ENCODE measurements at regions not wholly inside any gene's neighbourhood (a gene's known extent, or its start where the extent isn't known, plus 50 kb on each side); places are given as distances from the start of the nearest gene placed in this dataset.
"Not testable (repeated sequence)": the region's sequence is repeated elsewhere in the genome, so short reads cannot be mapped to it uniquely, and the experiment has no call there.

DNA sequence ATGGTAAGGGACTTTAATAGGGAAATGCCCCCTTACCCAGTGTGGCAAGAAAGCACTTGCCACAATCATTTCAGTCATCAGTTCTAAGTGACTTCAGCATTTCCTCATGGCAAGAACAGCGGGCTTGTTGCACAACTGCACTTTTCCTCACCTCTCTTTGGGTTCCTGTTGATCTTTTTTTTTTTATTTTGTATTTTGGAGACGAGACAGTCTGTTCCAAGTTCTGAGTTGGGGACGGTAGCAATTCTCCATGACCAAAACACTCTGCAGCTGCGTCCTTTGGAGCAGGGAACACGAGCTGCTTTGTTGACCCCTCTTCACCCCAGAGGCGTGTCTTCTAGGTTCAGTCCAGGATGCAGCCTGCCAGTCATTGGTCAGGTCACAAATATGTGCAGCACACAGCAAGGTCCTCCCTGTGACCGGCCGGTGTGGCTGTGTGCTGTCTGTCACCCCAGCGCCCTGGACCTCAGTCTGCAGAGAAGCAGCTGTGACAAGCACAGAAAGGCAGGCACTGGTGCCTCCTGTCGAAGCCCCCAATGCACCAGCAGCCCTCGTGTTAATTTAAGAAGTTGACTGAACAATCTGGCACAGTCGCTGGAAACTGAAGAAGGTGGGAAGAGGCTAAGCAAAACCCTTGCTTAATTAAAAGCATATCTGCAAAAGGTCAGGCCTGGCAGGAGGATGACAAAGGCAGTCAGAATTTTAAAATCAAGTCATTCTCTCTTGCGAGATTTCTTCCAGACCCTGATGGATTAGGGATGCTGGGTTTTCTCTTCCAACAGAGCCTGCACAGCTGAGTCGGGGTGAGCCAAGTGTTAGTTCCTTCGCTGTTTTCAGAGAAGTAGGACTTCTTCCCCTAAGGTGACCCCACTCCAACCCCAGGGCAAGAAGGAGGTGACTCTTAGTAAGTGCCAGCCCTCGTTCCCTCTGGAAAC, 96.7 kb upstream of the COPS8 start:
- no peak overlapping the region for H3K4me3 Mint-ChIP-seq
- DNase-seq (no peak), ATAC-seq (replicated peaks in 1 of 2) (no peak)
- H3K36me3 Mint-ChIP-seq (ENCODE audit: insufficient read depth in 2 of 2), result no peaks in the 10 kb centered on the region
- no peaks in the 10 kb centered on the region for H3K4me1 Mint-ChIP-seq (ENCODE audit: low read depth)
- no peak overlapping the region for H3K27ac Mint-ChIP-seq
- H3K27me3 Mint-ChIP-seq (ENCODE audit: low read depth), result peaks cover 37% of the 10 kb centered on the region
- H3K9me3 Mint-ChIP-seq, result no peaks in the 10 kb centered on the region

DNA sequence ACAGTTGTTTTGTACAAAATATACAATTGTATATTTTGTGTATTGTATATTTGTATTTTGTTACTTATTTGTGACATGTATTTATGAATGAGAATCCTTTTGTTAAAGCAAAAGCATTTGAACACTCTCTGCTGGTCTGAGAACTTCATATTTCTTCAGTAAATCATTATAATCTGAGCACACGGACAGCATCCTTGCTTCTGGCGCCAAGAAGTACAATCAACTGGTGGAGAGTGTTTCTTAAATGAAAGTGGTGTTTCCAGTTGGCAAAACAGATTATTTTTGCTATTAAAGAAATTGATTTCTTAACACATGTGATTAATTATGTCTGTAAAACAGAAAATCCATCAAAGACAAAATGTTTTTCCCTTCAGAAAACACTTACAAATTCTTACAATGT, 95.1 kb upstream of the COPS8 start:
- H3K4me3 Mint-ChIP-seq, result no peak overlapping the region
- no peaks in the 10 kb centered on the region for H3K36me3 Mint-ChIP-seq (ENCODE audit: insufficient read depth in 2 of 2)
- no peaks in the 10 kb centered on the region for H3K4me1 Mint-ChIP-seq (ENCODE audit: low read depth)
- ATAC-seq (replicated peaks in 1 of 2) (no peak), DNase-seq (no peak)
- peaks cover 36% of the 10 kb centered on the region for H3K27me3 Mint-ChIP-seq (ENCODE audit: low read depth)
- no peaks in the 10 kb centered on the region for H3K9me3 Mint-ChIP-seq
- H3K27ac Mint-ChIP-seq, result no peak overlapping the region

DNA sequence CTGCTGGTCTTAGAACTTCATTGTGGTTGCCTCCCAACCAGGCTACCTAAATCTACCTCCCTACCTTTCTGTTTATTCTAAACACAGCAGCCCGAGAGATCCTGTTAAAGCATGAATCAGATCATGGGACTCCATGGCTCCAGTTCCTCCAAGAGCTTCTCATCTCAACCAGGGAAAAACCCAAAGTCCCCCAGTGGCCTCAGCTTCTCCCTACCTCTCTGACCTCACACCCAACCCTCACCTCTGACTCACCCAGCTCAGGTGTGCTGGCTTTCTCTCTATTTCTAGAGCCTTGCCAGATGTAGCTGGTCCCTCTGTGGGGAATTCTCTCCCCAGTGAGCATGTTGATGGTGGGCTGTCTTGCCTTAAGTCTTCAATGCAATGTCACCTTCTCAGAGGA, 93.8 kb upstream of the COPS8 start:
- Mint-ChIP-seq H3K27ac (no peak overlapping the region), H3K4me1 (ENCODE audit: low read depth) (no peaks in the 10 kb centered on the region), H3K36me3 (ENCODE audit: insufficient read depth in 2 of 2) (no peaks in the 10 kb centered on the region), H3K4me3 (no peak overlapping the region), H3K9me3 (no peaks in the 10 kb centered on the region), H3K27me3 (ENCODE audit: low read depth) (peaks cover 46% of the 10 kb centered on the region)
- ATAC-seq (replicated peaks in 1 of 2) (no peak), DNase-seq (no peak)

DNA sequence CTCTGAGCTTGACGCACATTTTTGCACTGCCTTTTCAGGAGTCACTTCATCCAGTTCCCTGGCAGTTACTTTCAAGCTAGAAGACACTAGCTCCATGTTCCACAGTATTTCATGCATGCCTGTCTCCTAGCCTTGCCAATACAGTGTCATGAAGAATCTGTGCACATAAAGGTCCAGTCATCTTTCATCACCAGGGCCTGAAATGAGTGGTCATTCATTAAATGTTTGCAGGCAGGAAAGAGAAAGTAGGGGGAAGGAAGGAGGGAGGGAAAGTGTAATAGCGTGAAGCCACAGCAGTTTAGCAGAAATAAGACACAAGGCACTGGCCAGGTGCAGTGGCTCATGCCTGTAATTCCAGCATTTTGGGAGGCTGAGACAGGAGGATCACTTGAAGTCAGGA, 92.4 kb upstream of the COPS8 start:
- Mint-ChIP-seq H3K4me3 (no peak overlapping the region), H3K4me1 (ENCODE audit: low read depth) (no peaks in the 10 kb centered on the region), H3K27me3 (ENCODE audit: low read depth) (peaks cover 38% of the 10 kb centered on the region), H3K36me3 (ENCODE audit: insufficient read depth in 2 of 2) (no peaks in the 10 kb centered on the region), H3K27ac (no peak overlapping the region), H3K9me3 (no peaks in the 10 kb centered on the region)
- DNase-seq (no peak), ATAC-seq (replicated peaks in 1 of 2) (no peak)

DNA sequence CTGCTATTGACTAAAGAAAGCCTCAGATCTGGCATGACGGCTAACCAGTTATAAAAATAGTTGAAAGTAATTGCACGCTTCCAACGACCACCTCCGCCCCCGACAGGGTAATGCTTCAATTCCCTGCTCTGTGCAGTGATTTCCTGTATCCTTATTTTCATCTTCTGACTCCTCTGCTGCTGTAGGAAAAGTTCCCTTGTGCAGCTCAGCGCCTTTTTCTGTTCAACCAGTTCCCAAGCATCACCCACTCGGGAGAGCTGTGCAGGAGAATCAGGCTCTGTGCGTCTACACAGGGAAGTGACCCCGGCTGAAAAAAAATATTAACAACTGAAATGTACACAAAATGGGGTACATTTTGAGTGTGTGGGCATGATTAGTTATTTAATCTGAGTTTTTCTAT, 91.3 kb upstream of the COPS8 start:
- no peaks in the 10 kb centered on the region for H3K9me3 Mint-ChIP-seq
- H3K27ac Mint-ChIP-seq, result no peak overlapping the region
- H3K27me3 Mint-ChIP-seq (ENCODE audit: low read depth), result peaks cover 29% of the 10 kb centered on the region
- no peak overlapping the region for H3K4me3 Mint-ChIP-seq
- DNase-seq (no peak), ATAC-seq (replicated peaks in 1 of 2) (no peak)
- H3K4me1 Mint-ChIP-seq (ENCODE audit: low read depth), result no peaks in the 10 kb centered on the region
- H3K36me3 Mint-ChIP-seq (ENCODE audit: insufficient read depth in 2 of 2), result no peaks in the 10 kb centered on the region

DNA sequence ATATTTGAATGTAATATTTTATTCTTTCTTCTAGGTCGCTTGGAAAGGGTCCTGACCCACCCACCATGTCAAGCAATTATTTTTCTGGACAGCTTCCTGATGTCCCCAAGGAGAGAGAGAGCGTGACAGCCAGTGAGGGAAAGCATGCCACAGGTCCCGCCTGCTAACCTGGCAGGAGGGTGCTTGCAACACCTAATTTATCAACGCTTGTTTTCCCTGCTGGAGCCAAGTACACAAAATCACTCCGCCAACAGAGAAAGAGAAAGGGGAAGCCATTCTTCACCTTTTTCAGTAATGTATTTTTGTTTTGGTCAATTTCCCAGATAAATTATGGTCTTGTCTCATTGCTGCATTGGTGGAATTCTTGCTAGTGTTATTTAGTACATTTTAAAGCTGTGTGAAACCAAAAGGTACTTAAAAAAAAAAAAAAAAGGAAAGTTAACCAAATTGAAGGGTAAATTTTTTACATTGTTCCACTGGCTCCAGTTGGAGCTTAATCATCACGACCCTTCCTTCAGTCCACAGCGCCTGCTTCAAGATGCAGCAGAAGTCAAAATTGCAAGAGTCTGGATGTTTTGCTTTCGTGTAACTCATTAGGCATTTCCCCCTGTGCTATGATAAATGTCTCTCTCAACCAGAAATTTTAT, 88.5 kb upstream of the COPS8 start:
- H3K4me1 Mint-ChIP-seq (ENCODE audit: low read depth), result no peaks in the 10 kb centered on the region
- H3K27ac Mint-ChIP-seq, result no peak overlapping the region
- H3K9me3 Mint-ChIP-seq, result no peaks in the 10 kb centered on the region
- H3K36me3 Mint-ChIP-seq (ENCODE audit: insufficient read depth in 2 of 2), result no peaks in the 10 kb centered on the region
- DNase-seq (no peak), ATAC-seq (replicated peaks in 1 of 2) (no peak)
- peaks cover 24% of the 10 kb centered on the region for H3K27me3 Mint-ChIP-seq (ENCODE audit: low read depth)
- H3K4me3 Mint-ChIP-seq, result no peak overlapping the region

DNA sequence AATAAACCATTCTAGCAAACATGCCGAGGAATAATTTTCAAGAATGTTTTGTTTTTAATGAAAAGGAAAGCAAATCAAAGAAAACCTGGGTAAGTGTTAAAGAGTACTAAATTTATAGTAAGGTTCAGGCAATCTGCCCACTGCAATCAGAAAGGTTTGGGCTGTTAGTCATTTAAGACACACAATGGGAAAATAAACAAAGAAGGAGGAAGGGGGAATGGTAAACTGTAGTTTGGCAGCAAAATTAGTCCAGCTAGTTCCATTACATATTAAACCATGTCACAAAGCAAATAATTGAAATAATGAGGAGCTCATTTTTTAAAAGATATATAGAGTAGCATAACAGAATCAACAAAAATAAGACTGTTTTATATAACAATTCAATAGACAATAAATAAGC, 87.5 kb upstream of the COPS8 start:
- no peak for DNase-seq
- H3K27ac Mint-ChIP-seq, result no peak overlapping the region
- no peak for ATAC-seq (replicated peaks in 1 of 2)
- peaks cover 21% of the 10 kb centered on the region for H3K27me3 Mint-ChIP-seq (ENCODE audit: low read depth)
- no peaks in the 10 kb centered on the region for H3K36me3 Mint-ChIP-seq (ENCODE audit: insufficient read depth in 2 of 2)
- no peaks in the 10 kb centered on the region for H3K9me3 Mint-ChIP-seq
- no peak overlapping the region for H3K4me3 Mint-ChIP-seq
- H3K4me1 Mint-ChIP-seq (ENCODE audit: low read depth), result no peaks in the 10 kb centered on the region

DNA sequence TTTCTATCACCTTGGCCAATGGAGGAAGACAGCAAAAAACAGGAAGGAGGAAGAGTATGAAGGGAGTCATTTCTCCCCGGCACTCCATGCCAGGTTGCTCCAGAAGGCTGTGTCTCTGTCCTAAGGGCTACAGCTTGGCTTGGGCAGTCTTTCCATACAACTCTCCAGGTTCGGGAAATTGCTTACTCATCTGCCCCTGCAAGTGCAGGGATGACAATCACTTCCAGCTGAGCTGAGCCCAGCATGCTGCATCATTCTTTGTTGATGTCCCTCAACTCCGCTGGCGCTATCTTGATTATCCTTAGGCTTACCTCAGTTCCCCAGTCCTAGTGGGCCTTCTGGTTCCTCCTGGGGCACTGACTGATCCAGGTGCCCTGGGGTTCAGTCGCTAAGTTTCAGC, 86.9 kb upstream of the COPS8 start:
- H3K36me3 Mint-ChIP-seq (ENCODE audit: insufficient read depth in 2 of 2), result no peaks in the 10 kb centered on the region
- H3K9me3 Mint-ChIP-seq, result no peaks in the 10 kb centered on the region
- ATAC-seq (replicated peaks in 1 of 2), result no peak
- no peak overlapping the region for H3K27ac Mint-ChIP-seq
- peaks cover 17% of the 10 kb centered on the region for H3K27me3 Mint-ChIP-seq (ENCODE audit: low read depth)
- no peak overlapping the region for H3K4me3 Mint-ChIP-seq
- no peak for DNase-seq
- no peaks in the 10 kb centered on the region for H3K4me1 Mint-ChIP-seq (ENCODE audit: low read depth)

DNA sequence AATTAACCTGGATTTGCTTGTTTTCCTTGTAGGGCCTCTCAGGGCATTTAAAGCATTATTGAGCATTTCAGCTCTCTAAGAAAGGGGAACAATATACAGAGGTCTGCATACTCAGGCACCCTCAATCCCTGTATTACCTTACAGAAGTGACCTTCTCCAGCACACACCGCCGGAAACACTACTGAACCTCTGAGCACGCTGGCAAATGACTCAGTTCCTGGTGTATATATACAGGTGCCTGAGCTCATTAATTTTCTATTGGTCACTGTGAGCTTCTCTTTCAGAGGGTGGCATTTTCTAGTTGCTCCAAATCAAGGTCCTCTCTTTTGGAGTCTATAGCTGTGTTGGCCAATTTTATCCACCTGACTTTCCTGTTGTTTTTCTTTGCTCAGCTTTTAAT, 85.2 kb upstream of the COPS8 start:
- H3K27me3 Mint-ChIP-seq (ENCODE audit: low read depth), result peaks cover 12% of the 10 kb centered on the region
- no peak for DNase-seq
- H3K9me3 Mint-ChIP-seq, result no peaks in the 10 kb centered on the region
- H3K27ac Mint-ChIP-seq, result no peak overlapping the region
- no peak overlapping the region for H3K4me3 Mint-ChIP-seq
- no peak for ATAC-seq (replicated peaks in 1 of 2)
- H3K4me1 Mint-ChIP-seq (ENCODE audit: low read depth), result no peaks in the 10 kb centered on the region
- H3K36me3 Mint-ChIP-seq (ENCODE audit: insufficient read depth in 2 of 2), result no peaks in the 10 kb centered on the region

DNA sequence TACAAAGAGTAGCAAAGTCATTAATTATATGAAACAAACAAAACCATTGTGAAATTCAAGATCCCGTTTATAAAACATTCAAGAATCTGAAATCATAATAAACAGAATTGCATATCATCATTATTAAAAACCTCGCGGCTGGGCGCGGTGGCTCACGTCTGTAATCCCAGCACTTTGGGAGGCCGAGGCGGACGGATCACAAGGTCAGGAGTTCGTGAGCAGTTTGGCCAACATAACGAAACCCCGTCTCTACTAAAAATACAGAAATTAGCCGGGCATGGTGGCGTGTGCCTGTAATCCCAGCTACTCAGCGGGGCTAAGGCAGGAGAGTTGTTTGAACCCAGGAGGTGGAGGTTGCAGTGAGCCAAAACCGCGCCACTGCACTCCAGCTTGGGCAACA, 80.3 kb upstream of the COPS8 start:
- not testable (repeated sequence) for H3K36me3 Mint-ChIP-seq (ENCODE audit: insufficient read depth in 2 of 2); H3K4me1 Mint-ChIP-seq (ENCODE audit: low read depth); DNase-seq; ATAC-seq (replicated peaks in 1 of 2); H3K27me3 Mint-ChIP-seq (ENCODE audit: low read depth); H3K9me3 Mint-ChIP-seq; H3K4me3 Mint-ChIP-seq; H3K27ac Mint-ChIP-seq

DNA sequence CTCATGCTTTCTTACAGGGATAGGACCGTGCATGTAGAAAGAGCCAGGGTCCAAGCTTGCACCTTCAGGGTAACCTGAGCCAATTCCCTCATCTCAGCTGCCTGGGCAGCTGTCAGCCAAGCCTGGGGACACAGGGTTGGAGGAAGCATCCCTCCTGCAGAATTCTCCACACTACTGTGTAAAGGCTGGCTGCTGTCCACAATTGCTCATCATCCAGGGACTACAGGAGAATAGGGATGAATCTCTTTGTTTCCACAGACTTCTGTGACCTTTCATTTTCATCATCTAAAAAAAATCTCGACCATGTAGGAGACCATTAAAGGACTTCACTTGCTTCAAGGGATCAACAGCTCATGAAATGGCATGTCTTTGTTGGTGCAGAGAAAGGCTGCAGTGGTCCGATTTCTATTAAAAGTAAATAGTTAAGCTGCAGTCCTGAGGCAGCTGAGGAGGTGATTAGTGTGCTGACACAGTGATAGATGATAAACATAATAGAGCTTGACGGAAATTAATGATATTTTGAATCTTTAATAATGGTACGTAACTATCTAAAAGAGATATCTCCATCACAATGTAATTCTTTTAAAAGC, 74.4 kb upstream of the COPS8 start:
- DNase-seq, result no peak
- Mint-ChIP-seq H3K36me3 (ENCODE audit: insufficient read depth in 2 of 2) (no peaks in the 10 kb centered on the region), H3K4me3 (no peak overlapping the region), H3K27ac (no peak overlapping the region), H3K9me3 (no peaks in the 10 kb centered on the region), H3K27me3 (ENCODE audit: low read depth) (peaks cover 6% of the 10 kb centered on the region), H3K4me1 (ENCODE audit: low read depth) (no peaks in the 10 kb centered on the region)
- ATAC-seq (replicated peaks in 1 of 2), result no peak

DNA sequence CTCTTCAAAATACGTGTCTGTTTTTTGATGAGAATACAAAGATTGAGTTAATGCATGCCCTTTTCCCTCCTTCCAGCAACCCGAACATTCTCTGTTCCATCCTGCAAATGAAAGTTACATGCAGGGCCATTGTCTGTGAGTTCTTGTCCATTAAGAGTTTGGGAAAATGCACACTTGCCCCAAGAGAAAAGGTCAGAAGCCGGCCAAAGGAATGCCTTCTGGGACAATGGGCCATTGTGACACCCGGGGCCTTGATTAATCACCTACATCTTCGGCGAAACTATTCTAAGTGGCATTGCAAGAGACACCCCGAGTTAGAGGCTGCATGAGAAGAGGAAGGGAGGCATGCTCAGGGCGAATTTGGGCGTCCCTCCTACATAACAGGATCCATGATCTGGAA, 73.7 kb upstream of the COPS8 start:
- no peaks in the 10 kb centered on the region for H3K9me3 Mint-ChIP-seq
- no peak for DNase-seq
- ATAC-seq (replicated peaks in 1 of 2), result no peak
- H3K27ac Mint-ChIP-seq, result no peak overlapping the region
- peaks cover 6% of the 10 kb centered on the region for H3K27me3 Mint-ChIP-seq (ENCODE audit: low read depth)
- no peak overlapping the region for H3K4me3 Mint-ChIP-seq
- H3K4me1 Mint-ChIP-seq (ENCODE audit: low read depth), result no peaks in the 10 kb centered on the region
- no peaks in the 10 kb centered on the region for H3K36me3 Mint-ChIP-seq (ENCODE audit: insufficient read depth in 2 of 2)

DNA sequence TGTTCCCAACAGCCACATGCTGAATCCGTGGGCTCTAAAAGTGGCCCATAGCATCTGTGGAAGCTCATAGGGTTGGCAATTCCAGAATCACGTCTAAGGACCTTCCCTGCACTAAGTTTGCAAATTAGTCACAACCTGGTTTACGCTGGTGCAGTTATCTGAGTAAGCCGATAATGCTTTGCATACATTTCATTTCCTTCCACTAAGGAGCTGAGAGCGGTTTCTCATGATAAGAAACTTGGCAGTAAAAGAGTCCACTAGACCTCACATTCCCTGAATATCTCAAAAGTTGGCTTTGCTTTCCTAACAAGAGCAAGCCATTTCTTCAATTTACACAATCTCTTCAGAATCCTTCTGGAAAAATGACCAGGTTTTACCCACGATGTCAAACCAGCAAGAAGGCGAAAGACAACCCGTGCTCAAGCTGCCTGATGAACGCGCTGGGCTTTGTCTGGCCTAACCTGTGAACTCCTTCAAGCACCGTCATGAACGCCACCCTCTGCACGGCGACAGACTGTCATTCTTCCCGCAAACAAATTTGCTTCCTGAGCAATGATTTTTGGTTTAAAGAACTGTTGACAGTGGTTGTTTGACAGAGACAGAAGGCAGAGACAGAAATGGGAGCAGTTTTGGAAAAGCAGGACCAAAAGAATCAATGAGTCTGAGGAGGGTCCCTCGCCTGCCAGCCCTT, 73.0 kb upstream of the COPS8 start:
- H3K27ac Mint-ChIP-seq, result no peak overlapping the region
- H3K36me3 Mint-ChIP-seq (ENCODE audit: insufficient read depth in 2 of 2), result no peaks in the 10 kb centered on the region
- H3K27me3 Mint-ChIP-seq (ENCODE audit: low read depth), result peaks cover 6% of the 10 kb centered on the region
- no peak overlapping the region for H3K4me3 Mint-ChIP-seq
- no peak for DNase-seq
- no peak for ATAC-seq (replicated peaks in 1 of 2)
- no peaks in the 10 kb centered on the region for H3K9me3 Mint-ChIP-seq
- H3K4me1 Mint-ChIP-seq (ENCODE audit: low read depth), result no peaks in the 10 kb centered on the region

Data from activated T-cell treated with anti-CD3 and anti-CD28 coated beads, Interleukin-2, amount 50 U/mL, for 72 hours (primary cell).